ENCODE measurements at regions not wholly inside any gene's neighbourhood (a gene's known extent, or its start where the extent isn't known, plus 50 kb on each side); places are given as distances from the start of the nearest gene placed in this dataset.

- no peaks in the 10 kb centered on the region for H3K27me3 Mint-ChIP-seq
- no peak overlapping the region for H3K27ac Mint-ChIP-seq
- no peaks in the 10 kb centered on the region for H3K4me1 Mint-ChIP-seq
- no peak overlapping the region for H3K4me3 Mint-ChIP-seq
- H3K36me3 Mint-ChIP-seq = no peaks in the 10 kb centered on the region
- ATAC-seq = no peak
- no peaks in the 10 kb centered on the region for H3K9me3 Mint-ChIP-seq
Measured at GRCh38 chr14:39868949-39869348, 436.7 kb upstream of the FBXO33 start.

- Mint-ChIP-seq H3K27ac (no peak overlapping the region), H3K4me3 (no peak overlapping the region), H3K4me1 (no peaks in the 10 kb centered on the region), H3K9me3 (no peaks in the 10 kb centered on the region), H3K27me3 (no peaks in the 10 kb centered on the region), H3K36me3 (no peaks in the 10 kb centered on the region)
- ATAC-seq = no peak
Measured at GRCh38 chr14:39868251-39868650, 436.0 kb upstream of the FBXO33 start.

GRCh38 chr14:39863441-39863840, 431.2 kb upstream of the FBXO33 start:
- no peaks in the 10 kb centered on the region for H3K36me3 Mint-ChIP-seq
- ATAC-seq = no peak

GRCh38 chr14:39861696-39862095, 429.5 kb upstream of the FBXO33 start:
- H3K4me3 Mint-ChIP-seq = no peak overlapping the region
- no peak for ATAC-seq
- peaks cover 2% of the 10 kb centered on the region for H3K9me3 Mint-ChIP-seq
- H3K27ac Mint-ChIP-seq = no peak overlapping the region
- no peaks in the 10 kb centered on the region for H3K4me1 Mint-ChIP-seq
- no peaks in the 10 kb centered on the region for H3K27me3 Mint-ChIP-seq
- no peaks in the 10 kb centered on the region for H3K36me3 Mint-ChIP-seq

More at GRCh38 chr14:39863441-39863840, 431.2 kb upstream of the FBXO33 start:
- H3K4me1 Mint-ChIP-seq = no peaks in the 10 kb centered on the region
- no peak overlapping the region for H3K27ac Mint-ChIP-seq
- H3K4me3 Mint-ChIP-seq = no peak overlapping the region
- no peaks in the 10 kb centered on the region for H3K27me3 Mint-ChIP-seq
- no peaks in the 10 kb centered on the region for H3K9me3 Mint-ChIP-seq

- Mint-ChIP-seq H3K9me3 (peaks cover 2% of the 10 kb centered on the region), H3K27me3 (no peaks in the 10 kb centered on the region), H3K27ac (no peak overlapping the region), H3K4me3 (no peak overlapping the region), H3K36me3 (no peaks in the 10 kb centered on the region), H3K4me1 (no peaks in the 10 kb centered on the region)
- no peak for ATAC-seq
Measured at GRCh38 chr14:39861229-39861600, 429.0 kb upstream of the FBXO33 start.

- Mint-ChIP-seq H3K4me3 (no peak overlapping the region), H3K36me3 (no peaks in the 10 kb centered on the region), H3K4me1 (no peaks in the 10 kb centered on the region), H3K27me3 (no peaks in the 10 kb centered on the region), H3K9me3 (peaks cover 2% of the 10 kb centered on the region), H3K27ac (no peak overlapping the region)
- no peak for ATAC-seq
Measured at GRCh38 chr14:39860596-39861228, 428.5 kb upstream of the FBXO33 start.

GRCh38 chr14:39859314-39859713, 427.1 kb upstream of the FBXO33 start:
- Mint-ChIP-seq H3K27ac (no peak overlapping the region), H3K27me3 (no peaks in the 10 kb centered on the region), H3K4me1 (no peaks in the 10 kb centered on the region), H3K9me3 (peaks cover 2% of the 10 kb centered on the region), H3K36me3 (no peaks in the 10 kb centered on the region), H3K4me3 (no peak overlapping the region)
- ATAC-seq = no peak

- Mint-ChIP-seq H3K27ac (no peak overlapping the region), H3K36me3 (no peaks in the 10 kb centered on the region), H3K27me3 (no peaks in the 10 kb centered on the region), H3K4me1 (no peaks in the 10 kb centered on the region), H3K9me3 (peaks cover 2% of the 10 kb centered on the region), H3K4me3 (no peak overlapping the region)
- ATAC-seq = no peak
Measured at GRCh38 chr14:39857376-39858055, 425.3 kb upstream of the FBXO33 start.

GRCh38 chr14:39853441-39853840, 421.2 kb upstream of the FBXO33 start:
- no peaks in the 10 kb centered on the region for H3K36me3 Mint-ChIP-seq
- H3K4me3 Mint-ChIP-seq = no peak overlapping the region
- H3K27me3 Mint-ChIP-seq = no peaks in the 10 kb centered on the region
- peaks cover 2% of the 10 kb centered on the region for H3K9me3 Mint-ChIP-seq
- no peak overlapping the region for H3K27ac Mint-ChIP-seq
- no peak for ATAC-seq
- no peaks in the 10 kb centered on the region for H3K4me1 Mint-ChIP-seq

GRCh38 chr14:39851202-39851601, 419.0 kb upstream of the FBXO33 start:
- Mint-ChIP-seq H3K4me1 (no peaks in the 10 kb centered on the region), H3K36me3 (no peaks in the 10 kb centered on the region), H3K9me3 (no peaks in the 10 kb centered on the region), H3K27ac (no peak overlapping the region), H3K27me3 (no peaks in the 10 kb centered on the region), H3K4me3 (no peak overlapping the region)
- ATAC-seq = no peak

- ATAC-seq = no peak
- Mint-ChIP-seq H3K4me1 (no peaks in the 10 kb centered on the region), H3K4me3 (no peak overlapping the region), H3K27me3 (no peaks in the 10 kb centered on the region), H3K36me3 (no peaks in the 10 kb centered on the region), H3K27ac (no peak overlapping the region), H3K9me3 (no peaks in the 10 kb centered on the region)
Measured at GRCh38 chr14:39847852-39848251, 415.6 kb upstream of the FBXO33 start.

- no peak overlapping the region for H3K4me3 Mint-ChIP-seq
- no peaks in the 10 kb centered on the region for H3K27me3 Mint-ChIP-seq
- no peaks in the 10 kb centered on the region for H3K9me3 Mint-ChIP-seq
- H3K27ac Mint-ChIP-seq = no peak overlapping the region
- ATAC-seq = no peak
- H3K36me3 Mint-ChIP-seq = no peaks in the 10 kb centered on the region
- H3K4me1 Mint-ChIP-seq = no peaks in the 10 kb centered on the region
Measured at GRCh38 chr14:39847194-39847593, 415.0 kb upstream of the FBXO33 start.

GRCh38 chr14:39843881-39844280, 411.6 kb upstream of the FBXO33 start:
- H3K36me3 Mint-ChIP-seq = no peaks in the 10 kb centered on the region
- H3K27me3 Mint-ChIP-seq = no peaks in the 10 kb centered on the region
- H3K27ac Mint-ChIP-seq = no peak overlapping the region
- peaks cover 4% of the 10 kb centered on the region for H3K9me3 Mint-ChIP-seq
- H3K4me1 Mint-ChIP-seq = no peaks in the 10 kb centered on the region
- H3K4me3 Mint-ChIP-seq = no peak overlapping the region
- no peak for ATAC-seq

GRCh38 chr14:39841088-39841487, 408.9 kb upstream of the FBXO33 start:
- no peak for ATAC-seq
- no peaks in the 10 kb centered on the region for H3K36me3 Mint-ChIP-seq
- no peak overlapping the region for H3K27ac Mint-ChIP-seq
- H3K27me3 Mint-ChIP-seq = no peaks in the 10 kb centered on the region
- peaks cover 4% of the 10 kb centered on the region for H3K9me3 Mint-ChIP-seq
- no peaks in the 10 kb centered on the region for H3K4me1 Mint-ChIP-seq
- no peak overlapping the region for H3K4me3 Mint-ChIP-seq

- ATAC-seq = no peak
- no peaks in the 10 kb centered on the region for H3K4me1 Mint-ChIP-seq
- H3K36me3 Mint-ChIP-seq = no peaks in the 10 kb centered on the region
- no peak overlapping the region for H3K27ac Mint-ChIP-seq
- no peaks in the 10 kb centered on the region for H3K9me3 Mint-ChIP-seq
- H3K4me3 Mint-ChIP-seq = no peak overlapping the region
- no peaks in the 10 kb centered on the region for H3K27me3 Mint-ChIP-seq
Measured at GRCh38 chr14:39827901-39828655, 395.8 kb upstream of the FBXO33 start.
